ENCODE measurements at regions not wholly inside any gene's neighbourhood (a gene's known extent, or its start where the extent isn't known, plus 50 kb on each side); places are given as distances from the start of the nearest gene placed in this dataset.

- Histone ChIP-seq H3K4me1 (ENCODE audit: insufficient read depth, low read length) (peaks cover 5% of the 10 kb centered on the region), H3K36me3 (ENCODE audit: insufficient read depth, low read length) (no peaks in the 10 kb centered on the region), H4K20me1 (ENCODE audit: insufficient read depth, low read length) (no peaks in the 10 kb centered on the region), H3K79me2 (ENCODE audit: insufficient read depth, low read length) (no peaks in the 10 kb centered on the region), H3K9me3 (ENCODE audit: insufficient read depth, low read depth, low read length) (no peaks in the 10 kb centered on the region), H3K4me3 (ENCODE audit: insufficient read depth, low read depth, low read length) (no peak overlapping the region), H3K9ac (ENCODE audit: low read length) (no peak overlapping the region), H3K27ac (ENCODE audit: low read depth, low read length) (no peak overlapping the region), H3K4me2 (ENCODE audit: low read length) (no peak overlapping the region), H2AFZ (ENCODE audit: low read depth, low read length) (no peak overlapping the region), H3K27me3 (ENCODE audit: insufficient read depth, low read length) (no peaks in the 10 kb centered on the region)
- FAIRE-seq (no peak), DNase-seq (ENCODE audit: low read depth) (no peak)
- H3K27ac Mint-ChIP-seq (ENCODE audit: unreplicated experiment), result no peak overlapping the region
- H3K9me3 Mint-ChIP-seq (ENCODE audit: unreplicated experiment), result peaks cover under 1% of the 10 kb centered on the region
- no peaks in the 10 kb centered on the region for H3K36me3 Mint-ChIP-seq (ENCODE audit: low read depth, unreplicated experiment)
- TF ChIP-seq CTCF (IDR thresholded peaks at IDR 0.05; ENCODE audit: insufficient read depth, low read depth, low read length) (no peak), EZH2 (IDR thresholded peaks at IDR 0.05; ENCODE audit: insufficient read depth, low read length) (no peak)
- H3K27me3 Mint-ChIP-seq (ENCODE audit: low read depth, unreplicated experiment), result no peaks in the 10 kb centered on the region
- no peak overlapping the region for H3K4me3 Mint-ChIP-seq (ENCODE audit: unreplicated experiment)
- H3K4me1 Mint-ChIP-seq (ENCODE audit: low read depth, unreplicated experiment), result no peaks in the 10 kb centered on the region
These were observed 198.2 kb downstream of the ADCYAP1 start for GRCh38 chr18:1102848-1103247.

GRCh38 chr18:1103537-1103936 is 198.9 kb downstream of the ADCYAP1 start:
- H3K36me3 Mint-ChIP-seq (ENCODE audit: low read depth, unreplicated experiment), result no peaks in the 10 kb centered on the region
- no peak overlapping the region for H3K4me3 ChIP-seq (ENCODE audit: insufficient read depth, low read depth, low read length)
- H3K4me3 Mint-ChIP-seq (ENCODE audit: unreplicated experiment), result no peak overlapping the region
- no peak for DNase-seq (ENCODE audit: low read depth)
- H3K4me1 Mint-ChIP-seq (ENCODE audit: low read depth, unreplicated experiment), result no peaks in the 10 kb centered on the region
- TF ChIP-seq EZH2 (IDR thresholded peaks at IDR 0.05; ENCODE audit: insufficient read depth, low read length) (no peak), CTCF (IDR thresholded peaks at IDR 0.05; ENCODE audit: insufficient read depth, low read depth, low read length) (no peak)
- peak overlapping the region; percentile 8 for H3K9ac ChIP-seq (ENCODE audit: low read length)
- peak overlapping the region; percentile 3 for H3K4me2 ChIP-seq (ENCODE audit: low read length)
- H3K27me3 Mint-ChIP-seq (ENCODE audit: low read depth, unreplicated experiment), result no peaks in the 10 kb centered on the region
- H3K27me3 ChIP-seq (ENCODE audit: insufficient read depth, low read length), result no peaks in the 10 kb centered on the region
- peaks cover 5% of the 10 kb centered on the region for H3K4me1 ChIP-seq (ENCODE audit: insufficient read depth, low read length)
- H4K20me1 ChIP-seq (ENCODE audit: insufficient read depth, low read length), result no peaks in the 10 kb centered on the region
- no peak overlapping the region for H2AFZ ChIP-seq (ENCODE audit: low read depth, low read length)
- H3K27ac ChIP-seq (ENCODE audit: low read depth, low read length), result no peak overlapping the region
- no peaks in the 10 kb centered on the region for H3K79me2 ChIP-seq (ENCODE audit: insufficient read depth, low read length)
- no peak for FAIRE-seq
- no peaks in the 10 kb centered on the region for H3K9me3 ChIP-seq (ENCODE audit: insufficient read depth, low read depth, low read length)
- H3K9me3 Mint-ChIP-seq (ENCODE audit: unreplicated experiment), result no peaks in the 10 kb centered on the region
- no peaks in the 10 kb centered on the region for H3K36me3 ChIP-seq (ENCODE audit: insufficient read depth, low read length)
- no peak overlapping the region for H3K27ac Mint-ChIP-seq (ENCODE audit: unreplicated experiment)

DNA sequence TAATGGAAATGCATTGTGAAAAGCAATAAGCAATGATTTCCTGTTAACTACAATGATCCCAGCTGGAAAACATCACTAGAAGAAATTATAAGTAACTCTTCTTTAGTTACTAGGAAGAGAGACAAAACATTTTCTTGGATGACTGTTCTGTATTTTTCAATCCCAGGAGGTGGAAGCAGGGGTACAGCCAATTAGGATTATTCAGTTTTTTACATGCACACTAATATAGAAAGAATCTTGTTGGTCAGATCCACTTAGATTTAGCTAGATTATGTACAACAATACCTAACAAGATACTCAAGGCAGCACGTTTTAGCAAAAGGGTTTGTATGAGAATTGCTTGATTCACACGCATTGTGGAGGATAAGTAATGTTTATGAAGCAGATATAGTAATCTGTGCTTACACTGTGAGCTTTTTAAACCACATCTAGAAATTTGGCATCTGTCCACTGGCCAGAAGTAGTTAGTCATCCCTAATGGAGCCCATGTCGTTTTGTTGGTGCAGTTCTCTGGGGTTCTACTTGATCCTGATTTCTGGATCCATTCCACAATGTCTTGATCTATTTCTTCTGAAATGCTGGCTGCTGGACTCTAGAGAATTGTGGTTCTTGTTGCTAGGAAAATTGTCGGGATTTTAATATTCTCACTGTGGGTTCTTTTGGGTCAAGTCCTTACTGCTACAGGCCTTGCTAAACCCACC is 199.7 kb downstream of the ADCYAP1 start:
- FAIRE-seq, result no peak

More for the DNA sequence above, 199.7 kb downstream of the ADCYAP1 start:
- Mint-ChIP-seq H3K4me3 (ENCODE audit: unreplicated experiment) (no peak overlapping the region), H3K9me3 (ENCODE audit: unreplicated experiment) (no peaks in the 10 kb centered on the region), H3K4me1 (ENCODE audit: low read depth, unreplicated experiment) (no peaks in the 10 kb centered on the region), H3K27me3 (ENCODE audit: low read depth, unreplicated experiment) (no peaks in the 10 kb centered on the region), H3K36me3 (ENCODE audit: low read depth, unreplicated experiment) (no peaks in the 10 kb centered on the region), H3K27ac (ENCODE audit: unreplicated experiment) (no peak overlapping the region)
- Histone ChIP-seq H3K27ac (ENCODE audit: low read depth, low read length) (peak overlapping the region; percentile 28), H3K4me1 (ENCODE audit: insufficient read depth, low read length) (peaks cover 5% of the 10 kb centered on the region), H3K27me3 (ENCODE audit: insufficient read depth, low read length) (no peaks in the 10 kb centered on the region), H3K9ac (ENCODE audit: low read length) (no peak overlapping the region), H3K9me3 (ENCODE audit: insufficient read depth, low read depth, low read length) (no peaks in the 10 kb centered on the region), H3K79me2 (ENCODE audit: insufficient read depth, low read length) (no peaks in the 10 kb centered on the region), H3K4me3 (ENCODE audit: insufficient read depth, low read depth, low read length) (no peak overlapping the region), H2AFZ (ENCODE audit: low read depth, low read length) (no peak overlapping the region), H3K4me2 (ENCODE audit: low read length) (peak overlapping the region; percentile 3), H4K20me1 (ENCODE audit: insufficient read depth, low read length) (no peaks in the 10 kb centered on the region), H3K36me3 (ENCODE audit: insufficient read depth, low read length) (no peaks in the 10 kb centered on the region)
- TF ChIP-seq CTCF (IDR thresholded peaks at IDR 0.05; ENCODE audit: insufficient read depth, low read depth, low read length) (no peak), EZH2 (IDR thresholded peaks at IDR 0.05; ENCODE audit: insufficient read depth, low read length) (no peak)
- DNase-seq (ENCODE audit: low read depth), result peak; percentile 94

All from astrocyte (in vitro differentiated cells and primary cell).